B cell (primary cell): ENCODE measurements at regions not wholly inside any gene's neighbourhood (a gene's known extent, or its start where the extent isn't known, plus 50 kb on each side); places are given as distances from the start of the nearest gene placed in this dataset.

Experiments used
- ATAC-seq: fragments of 200-7000 bp; cut with Tn5 transposase; one replicate; pipeline ENCODE4 v1.10.0; 2021; ENCODE audit warnings: low read depth, mild to moderate bottlenecking, moderate number of reproducible peaks, moderate library complexity
- CTCF ChIA-PET: fragments of 350-600 bp; sonication (Branson Sonifier 250); formaldehyde crosslinking; loops from one replicate; lab custom pipeline; 2021; ENCODE audit warnings: antibody characterized with exemption, inconsistent platforms; lab: Charles Lee
- POLR2A ChIA-PET: fragments of 350-600 bp; sonication (Branson Sonifier 250); formaldehyde crosslinking; loops from one replicate; lab custom pipeline; 2021; ENCODE audit warnings: antibody characterized with exemption; lab: Charles Lee
- DNase-seq: peaks from one replicate; pipeline ENCODE4 v3.0.0; 2013
- H2AFZ ChIP-seq: 2 replicates; pipeline ENCODE4 v1.6.1; 2012; ENCODE audit warnings: mild to moderate bottlenecking, low read depth, low read length; ENCODE audit not compliant: insufficient read depth, poor library complexity, severe bottlenecking
- H3K27ac ChIP-seq, 2 donors: 1 replicate in 1 of 2; 2 replicates in 1 of 2; pipeline ENCODE4 v1.5.1; 2012 to 2013; ENCODE audit warnings: low read length in 2 of 2, mild to moderate bottlenecking in 2 of 2, moderate library complexity in 1 of 2
- H3K27me3 ChIP-seq, 4 experiments: fragments of 200-600 bp in 1 of 4; sonication (generic) in 1 of 4; replicated peaks in 1 of 4; 1 replicate in 2 of 4; 2 replicates in 2 of 4; pipeline versions ENCODE4 v1.6.1 to v1.7.0; 2013 to 2016; ENCODE audit warnings: low read length in 3 of 4, mild to moderate bottlenecking in 2 of 4, mixed read lengths in 1 of 4, moderate library complexity in 1 of 4; ENCODE audit not compliant: insufficient read depth in 4 of 4, control insufficient read depth in 3 of 4; ENCODE audit errors: control extremely low read depth in 1 of 4
- H3K36me3 ChIP-seq, 2 experiments: replicated peaks in 1 of 2; 1 replicate in 1 of 2; 2 replicates in 1 of 2; pipeline versions ENCODE4 v1.6.1 to v1.7.1; 2013; ENCODE audit warnings: low read length in 1 of 2; ENCODE audit not compliant: insufficient read depth in 2 of 2, control insufficient read depth in 1 of 2; ENCODE audit errors: control extremely low read depth in 1 of 2, extremely low read depth in 1 of 2
- H3K4me1 ChIP-seq, 2 donors: fragments of 200-600 bp in 1 of 2; sonication (generic) in 1 of 2; 1 replicate in 1 of 2; 2 replicates in 1 of 2; pipeline versions ENCODE4 v1.5.1 to v1.6.1; 2013 to 2017; ENCODE audit warnings: low read length in 2 of 2; ENCODE audit not compliant: control insufficient read depth in 2 of 2, insufficient read depth in 2 of 2
- H3K4me2 ChIP-seq: replicated peaks from 2 replicates; pipeline ENCODE3; 2012; ENCODE audit warnings: mild to moderate bottlenecking, low read depth, low read length; ENCODE audit not compliant: poor library complexity, severe bottlenecking
- H3K4me3 ChIP-seq, 5 experiments: fragments of 200-600 bp in 1 of 5; sonication (generic) in 1 of 5; 1 replicate in 3 of 5; 2 replicates in 2 of 5; pipeline versions ENCODE4 v1.5.1 to v1.7.0; 2011 to 2016; ENCODE audit warnings: low read length in 4 of 5, mild to moderate bottlenecking in 4 of 5, low read depth in 2 of 5, control low read depth in 1 of 5, moderate library complexity in 1 of 5; ENCODE audit not compliant: insufficient read depth in 1 of 5; ENCODE audit errors: control extremely low read depth in 1 of 5, extremely low read depth in 1 of 5
- H3K79me2 ChIP-seq: fragments of 200-600 bp; sonication (generic); one replicate; pipeline ENCODE4 v1.6.0; 2016; ENCODE audit warnings: low read length; ENCODE audit not compliant: control insufficient read depth, insufficient read depth
- H3K9ac ChIP-seq: fragments of 200-600 bp; sonication (generic); 2 replicates; pipeline ENCODE4 v1.6.1; 2017; ENCODE audit warnings: mild to moderate bottlenecking, low read length, moderate library complexity
- H3K9me3 ChIP-seq, 3 donors: one replicate each; pipeline versions ENCODE4 v1.6.1 to v1.7.1; 2013; ENCODE audit warnings: low read length in 2 of 3; ENCODE audit not compliant: control insufficient read depth in 2 of 3, insufficient read depth in 1 of 3; ENCODE audit errors: control extremely low read depth in 1 of 3
- H4K20me1 ChIP-seq: 2 replicates; pipeline ENCODE4 v1.6.0; 2012; ENCODE audit warnings: mild to moderate bottlenecking, low read length; ENCODE audit not compliant: insufficient read depth, control insufficient read depth, poor library complexity, severe bottlenecking
- H3K27ac Mint-ChIP-seq: one replicate; pipeline ENCODE4 v1.8.0; 2021; ENCODE audit warnings: mixed read lengths
- H3K27me3 Mint-ChIP-seq: one replicate; pipeline ENCODE4 v1.8.0; 2021; ENCODE audit warnings: mixed read lengths
- H3K4me1 Mint-ChIP-seq: one replicate; pipeline ENCODE4 v1.8.0; 2021; ENCODE audit warnings: mixed read lengths
- H3K4me3 Mint-ChIP-seq: one replicate; pipeline ENCODE4 v1.8.0; 2021; ENCODE audit warnings: mixed read lengths
- H3K9me3 Mint-ChIP-seq: one replicate; pipeline ENCODE4 v1.8.0; 2022; ENCODE audit warnings: mixed read lengths; ENCODE audit not compliant: insufficient read depth
- EZH2 ChIP-seq: IDR thresholded peaks from 2 replicates; pipeline ENCODE4 v1.6.1; 2012; ENCODE audit warnings: borderline replicate concordance, low read depth, mild to moderate bottlenecking, moderate library complexity, low read length; ENCODE audit not compliant: insufficient read depth, poor library complexity, severe bottlenecking
- WGBS: methylation state at CpG from one replicate; pipeline ENCODE4 v1.1.5; 2013; ENCODE audit warnings: missing lambda C conversion rate; ENCODE audit not compliant: insufficient coverage; 5-methylcytosine and 5-hydroxymethylcytosine counted together
- intact Hi-C: fragments of 100-400 bp; cut with micrococcal nuclease; formaldehyde crosslinking; loops from one replicate; pipeline ENCODE4 v1.10.0; 2022
- TF ChIP-seq, protein P1 (sequence below): fragments of 200-600 bp; IDR thresholded peaks from one replicate; pipeline ENCODE4 v1.8.0; 2022; ENCODE audit warnings: antibody characterized with exemption, mild to moderate bottlenecking

DNA sequence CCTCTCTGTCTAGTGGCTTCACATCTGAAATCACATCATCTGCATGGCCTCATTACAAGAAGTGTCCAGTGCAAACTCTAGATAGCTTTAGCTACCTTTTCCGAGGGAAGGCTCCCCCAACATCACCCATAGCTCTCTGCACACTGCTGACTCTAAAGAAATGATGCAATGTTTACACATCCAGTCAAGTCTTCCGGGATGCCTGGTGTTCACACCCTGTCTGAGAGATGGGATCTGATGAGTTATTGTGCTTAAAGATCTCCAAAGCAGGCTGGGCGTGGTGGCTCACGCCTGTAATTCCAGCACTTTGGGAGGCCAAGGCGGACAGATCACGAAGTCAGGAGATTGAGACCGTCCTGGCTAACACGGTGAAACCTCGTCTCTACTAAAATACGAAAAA, 404.6 kb upstream of the IRAK1BP1 start:
- ChIA-PET CTCF (interaction anchor here (0.6 kb wide), 1 partner anchor 1275 kb away, joined by 4 read pairs; no protein-coding TSS in a partner anchor), POLR2A (no interaction called here)
- Histone ChIP-seq H3K4me1 (no peaks in the 10 kb centered on the region), H3K27me3 (no peaks in the 10 kb centered on the region), H3K4me2 (no peak overlapping the region), H2AFZ (no peak overlapping the region), H4K20me1 (no peaks in the 10 kb centered on the region), H3K36me3 (no peaks in the 10 kb centered on the region), H3K79me2 (no peaks in the 10 kb centered on the region), H3K9ac (no peak overlapping the region), H3K27ac (no peak overlapping the region), H3K9me3 (peaks cover 0 to 10% (median 0%) of the 10 kb centered on the region in 3 donors), H3K4me3 (no peak overlapping the region)
- no peak overlapping the region for H3K4me3 Mint-ChIP-seq
- no peaks in the 10 kb centered on the region for H3K4me1 Mint-ChIP-seq
- H3K27ac Mint-ChIP-seq, result no peak overlapping the region
- DNase-seq, result no peak
- no peaks in the 10 kb centered on the region for H3K27me3 Mint-ChIP-seq
- ATAC-seq, result no peak
- peaks cover 3% of the 10 kb centered on the region for H3K9me3 Mint-ChIP-seq
- TF ChIP-seq, protein P1, sequence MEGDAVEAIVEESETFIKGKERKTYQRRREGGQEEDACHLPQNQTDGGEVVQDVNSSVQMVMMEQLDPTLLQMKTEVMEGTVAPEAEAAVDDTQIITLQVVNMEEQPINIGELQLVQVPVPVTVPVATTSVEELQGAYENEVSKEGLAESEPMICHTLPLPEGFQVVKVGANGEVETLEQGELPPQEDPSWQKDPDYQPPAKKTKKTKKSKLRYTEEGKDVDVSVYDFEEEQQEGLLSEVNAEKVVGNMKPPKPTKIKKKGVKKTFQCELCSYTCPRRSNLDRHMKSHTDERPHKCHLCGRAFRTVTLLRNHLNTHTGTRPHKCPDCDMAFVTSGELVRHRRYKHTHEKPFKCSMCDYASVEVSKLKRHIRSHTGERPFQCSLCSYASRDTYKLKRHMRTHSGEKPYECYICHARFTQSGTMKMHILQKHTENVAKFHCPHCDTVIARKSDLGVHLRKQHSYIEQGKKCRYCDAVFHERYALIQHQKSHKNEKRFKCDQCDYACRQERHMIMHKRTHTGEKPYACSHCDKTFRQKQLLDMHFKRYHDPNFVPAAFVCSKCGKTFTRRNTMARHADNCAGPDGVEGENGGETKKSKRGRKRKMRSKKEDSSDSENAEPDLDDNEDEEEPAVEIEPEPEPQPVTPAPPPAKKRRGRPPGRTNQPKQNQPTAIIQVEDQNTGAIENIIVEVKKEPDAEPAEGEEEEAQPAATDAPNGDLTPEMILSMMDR, result no peak
- TF ChIP-seq EZH2, result no peak
- intact Hi-C loops, result no loop called here
- 92% methylated on average over 9 of the region's 10 CpGs for WGBS

DNA sequence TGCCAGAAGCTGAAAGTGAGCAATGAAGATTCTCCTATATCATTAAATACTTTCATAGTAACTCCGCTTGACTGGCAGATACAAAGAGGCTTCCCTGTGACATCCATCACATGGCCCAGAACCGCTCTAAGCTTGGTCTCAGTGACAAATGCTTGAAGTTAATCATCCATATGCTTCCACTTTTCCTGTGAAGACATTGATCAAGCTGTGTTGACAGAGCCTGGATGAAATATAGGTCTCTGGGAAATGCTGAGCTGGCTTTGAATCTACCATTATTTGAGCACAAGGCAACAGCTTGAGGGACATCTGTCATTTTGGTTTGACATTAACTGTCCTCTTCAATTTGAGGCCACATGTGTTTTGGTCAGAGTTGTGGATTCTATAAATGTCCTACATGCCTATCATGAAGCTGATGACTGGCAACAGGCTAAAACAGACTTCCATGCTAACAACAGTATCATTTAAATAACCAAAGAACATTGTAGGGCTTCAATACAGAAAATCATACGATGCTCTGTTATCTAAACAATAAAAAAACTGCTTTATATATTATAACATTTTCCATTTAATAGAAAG, 402.2 kb upstream of the IRAK1BP1 start:
- Mint-ChIP-seq H3K9me3 (peaks cover 3% of the 10 kb centered on the region), H3K4me1 (no peaks in the 10 kb centered on the region), H3K27me3 (no peaks in the 10 kb centered on the region), H3K27ac (no peak overlapping the region), H3K4me3 (no peak overlapping the region)
- no peak overlapping the region for H3K27ac ChIP-seq
- no peak for ATAC-seq
- no peak overlapping the region for H3K4me3 ChIP-seq
- POLR2A ChIA-PET, result no interaction called here
- H3K4me1 ChIP-seq, result no peaks in the 10 kb centered on the region
- intact Hi-C loops, result no loop called here
- DNase-seq, result no peak
- no peak overlapping the region for H3K9ac ChIP-seq
- H3K27me3 ChIP-seq, result no peaks in the 10 kb centered on the region
- CTCF ChIA-PET, result no interaction called here
- 100% methylated on average over 1 of the region's 3 CpGs for WGBS
- H4K20me1 ChIP-seq, result no peaks in the 10 kb centered on the region
- H3K79me2 ChIP-seq, result no peaks in the 10 kb centered on the region
- no peak for TF ChIP-seq EZH2
- TF ChIP-seq, protein P1, result no peak
- no peak overlapping the region for H3K4me2 ChIP-seq
- no peaks in the 10 kb centered on the region for H3K36me3 ChIP-seq
- peaks cover 0 to 11% (median 0%) of the 10 kb centered on the region in 3 donors for H3K9me3 ChIP-seq
- no peak overlapping the region for H2AFZ ChIP-seq
